Ishikawa (cell line): ENCODE measurements at regions not wholly inside any gene's neighbourhood (a gene's known extent, or its start where the extent isn't known, plus 50 kb on each side); places are given as distances from the start of the nearest gene placed in this dataset.

Experiments
- CREB1 ChIP-seq: IDR thresholded peaks from 2 replicates; pipeline ENCODE4 v1.6.1; 2012; ENCODE audit warnings: low read depth
- TAF1 ChIP-seq: IDR thresholded peaks from 2 replicates; pipeline ENCODE4 v1.6.1; 2012; ENCODE audit warnings: low read depth, mild to moderate bottlenecking

DNA sequence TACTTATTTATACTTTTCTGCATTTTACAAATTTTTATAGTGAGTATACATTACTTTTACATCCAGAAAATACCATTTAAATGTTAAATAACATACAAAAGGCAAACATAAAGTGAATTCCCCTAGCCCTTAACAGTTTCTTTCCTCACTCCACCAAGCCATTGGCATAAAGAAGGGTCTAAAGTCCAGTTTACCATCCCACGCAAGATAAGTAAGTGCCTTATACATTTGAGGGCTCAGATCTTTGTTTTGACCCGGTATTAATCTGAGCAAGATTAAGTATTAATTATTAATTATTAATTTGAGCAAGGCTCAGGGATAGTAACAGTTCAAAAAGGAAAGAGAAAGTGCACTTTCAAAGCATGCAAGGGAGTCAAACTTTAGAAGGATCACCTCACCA, 182.9 kb downstream of the DICER1 start:
- TF ChIP-seq CREB1 (no peak), TAF1 (no peak)
